GM19468 (cell line): ENCODE measurements at regions not wholly inside any gene's neighbourhood (a gene's known extent, or its start where the extent isn't known, plus 50 kb on each side); places are given as distances from the start of the nearest gene placed in this dataset.

Experiments used
- ATAC-seq: cut with Tn5 transposase; IDR thresholded peaks from one replicate; pipeline ENCODE4 v1.9.1; 2021; ENCODE audit warnings: mild to moderate bottlenecking, moderate library complexity, moderate number of reproducible peaks; ENCODE audit not compliant: unreplicated experiment; ENCODE audit errors: extremely low read depth

DNA sequence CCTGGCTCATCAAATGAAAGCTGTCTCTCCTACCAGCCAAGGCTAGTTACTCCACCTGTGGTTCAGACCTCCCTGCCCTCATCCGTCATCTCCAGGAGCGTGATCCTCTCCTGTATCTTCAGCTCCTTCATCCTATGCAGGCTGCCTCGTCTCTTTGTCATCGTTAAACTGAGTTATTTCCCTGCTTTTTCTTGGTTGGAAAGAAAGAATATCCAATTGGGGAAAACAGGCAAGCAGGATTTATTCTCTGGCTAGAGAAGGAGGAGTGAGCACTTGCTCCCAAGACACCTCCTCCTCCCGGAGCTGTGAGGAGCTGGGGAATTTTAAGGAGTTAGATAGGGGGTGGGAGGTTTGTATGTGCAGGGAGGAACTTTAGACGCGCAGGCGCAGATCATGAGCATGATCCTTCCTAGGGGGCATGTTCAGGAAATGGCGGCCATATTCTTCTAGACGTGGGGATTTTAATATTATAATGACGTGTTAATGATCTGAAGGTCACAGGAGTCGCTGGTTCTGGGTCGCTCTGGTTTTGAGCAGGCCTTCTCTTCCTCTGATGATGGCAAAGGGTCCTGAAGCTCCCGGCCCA lies 156.4 kb upstream of the KL start:
- no peak for ATAC-seq

DNA sequence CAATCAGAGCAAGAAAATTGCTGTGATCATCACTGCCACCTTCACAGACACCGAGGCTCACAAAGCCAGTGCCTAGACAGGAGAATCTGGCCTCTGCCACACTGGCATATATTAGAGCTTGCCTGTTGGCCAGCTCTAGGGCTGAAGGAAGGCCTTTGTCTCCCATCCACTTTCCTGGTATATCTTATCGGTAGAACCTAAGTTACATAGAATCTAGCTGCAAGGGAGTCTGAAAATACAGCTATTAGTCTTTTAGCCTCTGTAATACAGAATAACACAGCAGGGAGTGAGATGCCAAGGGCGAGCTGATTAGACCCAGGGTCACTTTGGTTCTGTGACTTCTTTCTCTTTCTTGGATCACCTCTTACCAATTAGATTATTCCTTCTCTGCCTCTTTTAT lies 154.9 kb upstream of the KL start:
- no peak for ATAC-seq

DNA sequence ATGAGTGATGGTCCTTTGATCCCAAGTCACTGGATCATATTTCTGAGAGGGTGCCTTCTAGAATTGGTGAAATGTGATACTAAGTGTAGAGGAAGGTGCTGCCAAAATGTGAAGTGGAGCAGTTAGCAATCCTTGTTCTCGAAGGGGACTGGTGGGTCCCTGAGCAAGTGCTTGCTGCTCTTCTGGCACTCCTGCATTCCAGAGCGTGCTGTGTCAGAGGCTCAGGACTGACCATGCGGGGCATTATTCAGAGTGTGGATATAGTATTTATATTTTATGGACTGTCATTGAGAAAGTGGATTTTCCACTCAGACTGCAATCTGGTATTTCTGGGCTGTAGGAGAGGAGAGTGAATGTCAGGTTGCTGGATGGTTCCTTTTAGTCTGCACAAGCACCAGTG lies 152.6 kb upstream of the KL start:
- no peak for ATAC-seq

DNA sequence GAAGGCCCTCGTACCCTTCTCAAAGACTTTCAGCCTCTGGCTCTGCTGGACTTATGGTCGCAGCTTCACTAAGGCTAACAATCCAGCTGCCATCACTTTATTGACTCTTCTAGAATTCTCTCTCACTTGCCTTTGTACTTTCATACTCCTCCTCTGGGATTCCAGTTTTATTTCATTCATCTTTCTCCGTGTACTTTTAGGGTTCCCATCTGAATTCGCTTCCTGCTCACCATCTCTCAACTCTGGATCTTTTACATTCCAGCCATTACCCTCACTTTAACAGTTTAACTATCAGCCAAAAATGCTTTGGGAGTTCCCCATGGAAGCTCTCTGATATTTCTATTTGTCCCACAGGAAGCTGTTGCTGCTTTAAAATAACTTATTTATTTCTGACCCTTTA lies 149.3 kb upstream of the KL start:
- no peak for ATAC-seq

DNA sequence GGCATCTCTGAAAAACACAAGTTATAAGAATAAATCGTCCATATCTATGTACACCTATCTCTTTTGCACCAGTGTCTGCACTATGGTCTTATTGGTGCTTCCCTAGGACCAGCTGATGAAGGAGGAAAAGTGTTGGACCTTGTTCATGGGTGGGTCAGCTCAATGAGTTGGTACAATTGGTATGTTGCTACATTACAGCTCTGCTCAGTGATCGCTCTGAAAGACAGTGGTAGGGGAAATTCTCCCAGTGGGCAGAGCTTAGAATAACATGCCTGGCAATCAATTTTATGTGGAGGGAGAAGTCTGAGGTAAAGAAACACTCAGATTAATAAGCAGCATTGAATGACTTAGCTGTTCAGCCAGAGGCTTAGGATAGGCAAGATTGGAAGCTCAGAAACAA lies 138.7 kb upstream of the KL start:
- ATAC-seq: no peak

GRCh38 chr13:32878163-32878562 lies 138.1 kb upstream of the KL start:
- ATAC-seq: no peak

DNA sequence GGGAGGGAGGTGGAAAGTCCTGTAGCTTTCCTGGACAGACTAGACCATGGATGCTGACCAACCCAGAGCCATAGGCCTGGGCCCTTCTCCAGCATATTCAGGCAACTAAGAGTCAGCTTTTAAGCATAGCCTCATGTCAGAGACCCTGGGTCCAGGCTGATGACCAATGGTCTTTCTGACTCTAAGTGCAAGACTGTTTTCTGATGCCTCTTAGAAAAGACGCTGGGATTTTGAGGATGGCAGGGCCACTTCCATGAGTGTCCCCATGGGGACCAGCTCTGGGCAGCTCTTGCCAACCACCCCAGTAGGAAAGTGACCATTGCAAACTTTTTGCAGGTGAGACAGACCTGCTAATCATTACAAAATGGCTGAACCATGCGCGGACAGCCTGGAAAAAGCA lies 135.6 kb upstream of the KL start:
- no peak for ATAC-seq

DNA sequence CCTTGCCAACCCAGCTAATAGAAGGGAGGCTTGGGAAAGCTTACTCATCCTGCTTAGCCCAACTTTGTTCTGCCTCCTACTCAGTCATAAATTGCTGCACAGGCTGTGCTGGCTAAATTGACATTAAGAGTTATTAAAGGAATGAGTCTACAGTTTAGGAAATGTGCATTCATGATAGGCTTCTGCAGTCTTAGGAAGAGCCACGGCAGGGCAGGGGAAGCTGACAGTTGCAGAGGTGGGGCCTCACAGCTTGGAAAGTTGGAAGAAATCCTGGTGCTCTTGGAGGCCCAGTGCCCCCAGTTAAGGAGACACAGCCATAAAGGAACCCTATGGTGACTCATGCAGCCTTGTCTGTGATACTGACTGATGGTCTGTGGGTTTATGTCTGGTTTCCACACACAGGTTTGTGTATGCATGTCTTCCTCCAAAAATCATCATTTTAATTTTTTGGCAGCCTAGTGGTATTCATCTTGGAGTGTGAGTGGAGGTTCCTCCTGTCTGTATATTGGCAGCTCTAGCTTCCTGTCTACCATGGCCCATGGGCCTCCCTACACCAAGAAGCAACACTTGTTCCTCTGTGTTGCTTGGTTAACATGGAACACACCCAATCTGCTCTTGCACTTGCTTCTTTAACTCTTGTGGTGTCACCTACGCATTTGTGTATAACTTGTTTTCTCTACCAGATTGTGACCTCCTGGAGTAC lies 135.0 kb upstream of the KL start:
- ATAC-seq: no peak

DNA sequence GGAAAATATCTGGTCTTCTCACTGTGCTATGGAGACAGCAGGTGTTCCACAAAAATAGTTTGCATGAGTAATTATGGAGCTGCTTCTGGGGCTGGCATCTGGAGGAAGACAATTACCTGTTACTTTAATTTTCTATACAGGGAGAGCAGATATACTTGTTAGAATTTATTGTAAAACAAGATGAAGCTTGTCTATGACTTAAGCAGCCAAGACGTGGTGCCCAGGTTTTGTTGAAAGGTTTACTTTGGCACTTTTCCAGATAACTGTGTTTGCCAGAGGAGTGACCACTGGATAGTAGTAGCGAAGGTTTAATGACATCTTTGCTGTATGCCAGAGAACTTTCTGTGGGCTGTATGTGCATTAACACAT lies 134.5 kb upstream of the KL start:
- no peak for ATAC-seq

DNA sequence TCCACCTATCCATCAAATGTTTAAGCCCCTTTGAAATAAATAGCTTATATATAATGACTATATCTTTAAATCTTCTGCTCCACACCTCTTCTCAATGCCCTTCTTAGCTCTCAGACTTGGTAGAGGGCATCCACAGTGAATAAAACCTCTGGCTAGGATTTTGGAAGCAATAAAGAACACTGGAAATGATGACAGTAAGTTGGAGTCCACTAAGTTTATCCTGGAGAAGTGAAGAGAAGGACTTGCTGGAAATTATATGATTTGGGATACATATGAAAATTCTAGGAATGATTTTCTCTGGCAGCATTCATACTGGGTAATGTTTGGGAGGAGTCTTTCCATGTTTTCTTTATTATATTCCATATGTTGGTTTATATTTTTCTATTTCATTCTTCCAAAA lies 133.5 kb upstream of the KL start:
- no peak for ATAC-seq

GRCh38 chr13:32883474-32883873 lies 132.7 kb upstream of the KL start:
- ATAC-seq: no peak

GRCh38 chr13:32887617-32888016 lies 128.6 kb upstream of the KL start:
- no peak for ATAC-seq

DNA sequence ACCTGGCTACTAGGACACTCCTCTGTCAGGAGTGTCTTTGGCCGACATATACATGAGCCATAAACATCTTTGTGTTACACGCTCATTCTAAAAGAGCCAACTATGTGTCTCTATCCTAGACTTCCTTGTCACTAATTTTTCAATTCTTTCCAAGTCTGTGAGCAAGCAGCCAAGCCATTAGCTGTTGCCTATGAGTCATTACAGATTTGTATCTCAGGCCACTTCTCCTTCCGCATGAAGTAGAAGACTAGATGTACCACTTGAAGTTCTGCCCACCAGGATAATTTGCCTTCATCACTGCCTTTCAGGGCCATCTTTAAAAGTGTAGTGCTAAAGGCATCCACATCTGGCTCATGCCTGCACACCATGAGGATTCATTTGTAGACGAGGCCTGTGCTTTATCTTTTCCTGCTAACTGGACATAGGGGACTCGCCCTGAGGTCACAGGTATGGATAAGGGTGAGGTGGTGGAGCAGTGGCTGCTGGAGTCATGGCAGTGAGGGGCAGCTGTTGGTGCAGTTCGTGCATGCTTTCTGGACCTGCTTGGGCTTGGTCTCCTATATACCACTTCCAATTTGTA lies 126.1 kb upstream of the KL start:
- no peak for ATAC-seq

GRCh38 chr13:32893176-32893575 lies 123.0 kb upstream of the KL start:
- no peak for ATAC-seq

DNA sequence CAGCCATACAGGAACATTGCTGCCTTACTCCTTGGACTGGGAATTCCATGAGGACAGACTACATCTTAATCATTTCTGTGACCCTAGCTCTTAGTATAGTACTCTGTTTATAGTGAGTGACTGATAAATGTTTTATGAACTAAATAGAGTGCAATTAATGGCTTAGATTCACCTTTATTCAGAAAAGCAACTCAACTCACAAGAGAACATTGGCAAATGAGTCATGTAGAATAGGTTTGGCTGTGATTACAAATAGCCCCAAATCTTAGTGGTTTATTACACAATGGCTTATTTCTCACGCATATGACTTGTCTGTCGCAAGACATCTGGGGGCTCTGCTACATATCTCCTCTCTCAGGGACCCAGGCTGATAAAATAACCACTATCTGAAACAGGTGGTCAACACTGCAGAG lies 121.6 kb upstream of the KL start:
- no peak for ATAC-seq

DNA sequence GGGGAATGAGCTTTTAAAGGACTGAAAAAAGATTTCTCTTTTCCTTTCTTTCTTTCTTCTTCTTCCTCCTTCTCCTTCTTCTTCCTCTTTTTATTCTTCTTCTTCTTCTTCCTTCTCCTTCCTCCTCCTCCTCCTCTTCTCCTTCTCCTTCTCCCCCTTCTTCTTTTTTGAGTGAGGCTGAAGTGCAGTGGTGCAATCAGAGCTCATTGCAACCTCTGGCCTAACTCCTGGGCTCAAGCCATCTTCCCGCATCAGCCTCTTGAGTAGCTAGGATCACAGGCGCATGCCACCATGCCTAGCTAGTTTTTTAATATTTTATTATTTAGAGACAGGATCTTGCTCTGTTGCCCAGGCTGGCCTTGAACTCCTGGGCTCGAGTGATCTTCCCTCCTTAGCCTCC lies 120.9 kb upstream of the KL start:
- no peak for ATAC-seq

GRCh38 chr13:32897296-32897695 lies 118.9 kb upstream of the KL start:
- no peak for ATAC-seq

DNA sequence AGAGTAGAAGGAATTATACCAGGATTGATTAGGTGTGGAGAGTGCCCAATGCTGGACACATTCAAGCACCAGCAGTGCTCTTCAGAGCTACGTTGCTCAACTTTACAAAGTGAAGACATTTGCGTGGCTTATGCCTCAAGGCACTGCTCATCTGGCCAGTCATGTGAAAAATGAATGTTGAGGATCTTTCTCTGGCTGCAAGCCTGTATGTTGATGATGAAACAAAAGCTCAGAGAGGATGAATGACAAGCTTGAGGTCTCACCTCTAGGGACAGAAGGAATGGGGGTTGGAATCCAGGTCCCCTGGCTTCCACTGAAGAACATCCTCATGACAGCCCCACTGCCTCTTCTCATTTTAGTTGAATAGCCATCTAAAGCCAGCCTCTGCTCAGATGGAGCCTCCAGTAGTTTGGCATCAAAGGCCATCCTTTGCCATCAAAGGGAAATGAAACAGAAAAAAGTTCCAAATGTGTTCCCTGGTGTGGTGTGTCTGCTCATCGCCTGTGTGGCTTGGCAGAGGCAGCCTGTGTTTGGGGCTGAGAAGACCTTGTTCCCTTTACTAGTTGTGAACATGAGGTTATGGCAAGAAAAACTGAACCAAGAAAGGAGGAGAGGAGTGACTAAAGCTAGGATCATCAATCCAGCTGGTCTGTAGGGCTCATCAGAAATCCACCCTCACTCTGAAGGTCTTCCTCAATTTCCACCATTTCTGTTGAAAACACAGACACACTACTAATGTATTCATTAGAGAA lies 114.0 kb upstream of the KL start:
- no peak for ATAC-seq

DNA sequence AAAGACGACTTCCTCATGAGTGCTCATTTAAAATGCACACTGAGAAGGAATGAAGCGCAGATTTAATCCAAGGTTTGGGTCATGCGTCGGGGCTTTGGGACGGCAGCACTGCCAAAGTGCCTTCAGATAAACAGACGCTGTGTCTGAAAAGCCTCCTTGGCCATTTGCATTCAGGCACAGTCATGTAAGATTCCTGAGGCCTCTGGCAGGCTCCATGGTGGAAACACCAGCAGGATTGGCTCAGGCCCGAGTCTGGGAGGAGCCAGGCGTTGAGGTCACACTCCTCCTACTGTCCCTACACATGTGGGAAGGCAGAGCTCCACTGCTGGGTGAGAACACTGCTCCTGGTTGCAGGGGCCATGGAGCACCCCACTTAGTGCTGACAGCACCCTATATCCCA lies 113.3 kb upstream of the KL start:
- no peak for ATAC-seq

- no peak for ATAC-seq
Measured at GRCh38 chr13:32903720-32904119, 112.5 kb upstream of the KL start.

- ATAC-seq: no peak
Measured at GRCh38 chr13:32904266-32904665, 112.0 kb upstream of the KL start.
